Esophagus muscularis mucosa (tissue), 4 donors: ENCODE measurements at regions not wholly inside any gene's neighbourhood (a gene's known extent, or its start where the extent isn't known, plus 50 kb on each side); places are given as distances from the start of the nearest gene placed in this dataset.

Experiments
- CTCF ChIP-seq, 3 experiments: fragments of 200-600 bp in 2 of 3; fragments of 450-650 bp in 1 of 3; sonication (generic) in 2 of 3; IDR thresholded peaks; one replicate each; pipeline ENCODE4 v1.5.1; 2017 to 2019; ENCODE audit warnings: antibody characterized with exemption in 3 of 3, mild to moderate bottlenecking in 2 of 3, moderate library complexity in 1 of 3
- EP300 ChIP-seq: sonication (generic); formaldehyde crosslinking; IDR thresholded peaks from one replicate; pipeline ENCODE4 v1.6.1; 2017; ENCODE audit warnings: antibody characterized with exemption
- POLR2A ChIP-seq: fragments of 450-650 bp; IDR thresholded peaks from one replicate; pipeline ENCODE4 v1.6.1; 2017; ENCODE audit warnings: antibody characterized with exemption, moderate library complexity, mild to moderate bottlenecking, low read depth

DNA sequence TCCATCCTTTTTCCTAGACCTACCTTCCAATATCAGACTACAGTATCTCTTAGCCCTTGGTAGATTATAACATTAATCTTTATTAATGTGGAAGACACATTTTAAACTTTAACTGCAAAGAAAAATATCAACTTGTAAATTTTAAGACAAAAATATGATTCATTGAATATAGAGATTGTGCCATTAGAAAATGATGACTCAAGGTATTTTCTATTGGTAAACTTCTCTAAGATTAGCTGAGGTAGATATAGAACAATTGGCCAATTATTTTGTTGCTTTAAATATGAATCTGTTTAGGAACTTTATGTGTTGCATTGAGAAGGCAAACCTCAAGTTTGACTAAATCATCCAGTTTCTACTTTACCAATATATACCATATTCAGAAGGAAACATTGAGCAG lies 604.7 kb downstream of the CBLN2 start:
- TF ChIP-seq CTCF (IDR thresholded peaks at IDR 0.05) (no peak), EP300 (no peak), POLR2A (no peak)
